HG03457 (cell line): ENCODE measurements at regions not wholly inside any gene's neighbourhood (a gene's known extent, or its start where the extent isn't known, plus 50 kb on each side); places are given as distances from the start of the nearest gene placed in this dataset.
"Not testable (repeated sequence)": the region's sequence is repeated elsewhere in the genome, so short reads cannot be mapped to it uniquely, and the experiment has no call there.

Experiments
- ATAC-seq: cut with Tn5 transposase; IDR thresholded peaks from one replicate; pipeline ENCODE4 v1.9.1; 2021; ENCODE audit warnings: moderate number of reproducible peaks; ENCODE audit not compliant: unreplicated experiment

DNA sequence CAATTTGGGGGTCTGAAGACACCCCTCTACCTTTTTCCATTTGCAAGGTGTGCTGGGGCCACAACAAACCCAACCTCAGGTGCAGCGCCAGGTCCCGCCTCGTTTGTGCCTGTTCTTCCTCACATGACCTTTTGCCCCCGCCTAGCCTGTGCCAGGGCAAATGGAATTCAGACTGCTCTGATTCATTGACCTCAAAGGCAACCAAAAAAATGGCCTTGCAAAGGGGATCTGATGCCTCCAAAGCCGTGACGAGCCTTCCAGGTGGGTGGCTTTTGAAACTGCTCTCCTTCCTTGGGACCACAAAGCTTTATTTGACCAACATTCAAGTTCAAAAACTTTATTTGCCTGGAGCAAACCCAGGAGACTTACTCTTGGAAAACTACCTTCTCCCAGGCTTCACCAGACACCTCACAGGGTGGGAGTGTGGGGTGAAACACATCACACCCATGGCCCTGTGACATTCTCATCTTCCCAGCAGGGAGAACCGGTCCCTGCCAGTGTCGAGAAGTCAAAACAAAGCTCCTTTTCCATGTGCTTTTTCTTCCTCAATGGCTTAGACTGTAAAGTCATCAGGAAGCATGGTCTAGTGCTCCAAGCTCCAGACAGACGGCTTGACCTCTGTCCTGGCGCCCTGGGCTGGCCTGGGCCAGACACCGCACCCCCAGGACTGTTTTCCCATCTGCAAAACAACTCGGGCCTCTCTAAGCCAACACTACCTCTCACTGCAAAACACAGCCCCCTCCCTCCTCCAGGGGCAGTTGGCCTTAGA is 103.9 kb upstream of the HES1 start:
- ATAC-seq: no peak

DNA sequence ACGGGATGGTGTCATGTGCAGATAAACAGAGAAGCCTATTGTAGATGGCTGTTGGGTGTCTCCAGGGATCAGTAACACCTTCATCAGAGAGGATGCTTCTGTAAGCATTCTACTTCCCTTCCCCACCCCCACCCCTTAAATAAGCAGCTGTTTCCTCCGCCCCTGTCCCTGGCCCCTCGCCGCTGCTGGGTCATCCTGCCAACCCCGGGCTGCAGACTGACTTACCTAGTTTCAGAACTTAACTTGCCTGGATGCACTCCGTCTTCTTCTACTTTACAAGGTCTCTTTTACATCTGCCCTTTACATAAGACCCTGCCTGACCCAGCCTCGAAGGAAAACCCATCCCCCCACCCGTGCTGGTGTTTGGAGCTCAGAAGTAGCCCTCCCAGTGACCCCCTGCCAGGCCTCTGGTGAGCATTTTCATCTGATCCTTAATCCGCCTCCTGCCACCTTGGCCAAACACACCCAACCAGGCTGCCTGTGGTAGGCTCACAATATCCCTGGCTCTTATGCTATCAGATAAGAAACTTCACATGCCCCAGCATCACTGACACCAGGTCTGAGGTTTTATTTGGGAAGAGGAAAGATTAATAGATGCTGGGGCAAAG is 103.0 kb upstream of the HES1 start:
- no peak for ATAC-seq

DNA sequence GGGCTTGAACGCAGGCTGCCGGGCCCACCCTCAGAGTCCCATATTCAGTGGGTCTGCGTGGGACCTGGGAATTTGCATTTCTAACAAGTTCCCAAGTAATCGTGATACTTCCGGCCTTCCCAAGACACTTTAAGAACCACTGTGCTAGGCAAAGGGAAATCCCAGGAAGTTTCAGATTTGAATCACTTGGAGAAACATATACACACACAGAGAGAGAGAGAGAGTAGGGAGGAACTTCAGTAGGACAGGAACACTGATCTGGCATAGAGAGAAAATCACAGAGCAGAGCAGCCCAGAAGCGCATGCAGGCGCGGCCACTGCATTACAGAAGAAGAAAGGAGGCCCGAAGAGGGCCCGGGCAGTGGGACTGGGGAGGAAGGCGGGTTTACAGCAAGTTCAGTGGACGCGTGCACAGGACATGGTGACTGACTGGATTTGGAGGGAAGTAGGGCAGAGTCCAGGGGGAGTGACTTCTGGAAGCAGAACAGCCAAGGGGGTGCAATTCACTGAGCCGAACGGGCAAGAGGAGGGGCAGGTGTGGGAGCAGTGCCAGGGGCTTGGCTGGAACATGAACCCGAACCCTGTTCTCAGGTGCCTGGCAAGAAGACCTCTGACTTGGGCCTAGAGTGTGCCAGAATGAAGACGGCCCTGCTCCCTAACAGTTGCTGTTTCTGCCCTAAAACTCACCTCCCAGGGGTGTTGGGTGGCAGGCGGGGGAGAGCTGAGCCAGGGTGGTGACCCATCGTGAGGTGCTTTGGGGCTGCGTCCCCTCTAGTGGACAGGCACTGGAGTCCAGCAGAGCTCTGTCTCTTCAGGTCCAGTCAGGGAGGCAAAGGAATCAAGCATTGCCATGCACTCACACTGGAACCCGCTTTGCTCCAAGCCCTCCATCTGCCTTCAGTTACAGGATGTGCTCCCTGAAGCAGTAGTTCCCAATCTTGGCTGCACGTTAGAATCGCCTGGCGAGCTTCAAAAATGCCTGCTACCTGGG is 101.3 kb upstream of the HES1 start:
- ATAC-seq: no peak

DNA sequence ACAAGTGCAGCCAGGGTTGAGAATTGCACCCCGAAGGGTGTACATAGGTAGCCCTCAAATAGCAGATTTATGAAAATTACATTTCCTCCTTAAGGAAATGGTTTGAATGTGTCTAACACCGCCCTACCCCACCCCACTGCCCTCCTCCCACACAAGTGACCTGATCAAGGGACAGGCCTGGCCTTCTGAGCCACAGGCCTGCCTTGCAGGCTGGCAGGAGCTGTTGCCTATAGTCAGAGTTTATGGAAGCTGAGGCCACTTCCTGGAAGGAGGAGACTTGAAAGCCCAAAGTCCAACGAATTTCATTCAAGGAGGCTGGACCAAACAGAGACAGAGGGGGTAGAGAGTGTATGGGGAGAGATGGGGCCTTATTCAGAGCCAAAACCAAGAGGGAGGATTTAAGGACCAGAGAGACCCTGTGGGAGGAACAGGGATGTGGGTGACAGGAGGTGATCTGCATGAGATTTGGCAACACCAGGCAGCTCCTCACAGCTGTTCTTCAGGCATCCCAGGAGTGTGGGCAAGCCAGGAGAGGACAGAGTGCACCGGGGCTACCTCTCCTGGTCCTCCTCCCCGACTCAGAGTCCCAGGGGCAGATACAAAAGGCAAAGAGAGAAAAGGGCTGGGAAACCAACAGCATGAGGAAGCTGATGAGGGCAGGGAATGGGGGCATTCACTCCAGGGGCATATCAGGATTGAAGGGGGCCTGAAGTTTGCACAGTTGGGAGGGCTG is 100.4 kb upstream of the HES1 start:
- ATAC-seq: no peak

DNA sequence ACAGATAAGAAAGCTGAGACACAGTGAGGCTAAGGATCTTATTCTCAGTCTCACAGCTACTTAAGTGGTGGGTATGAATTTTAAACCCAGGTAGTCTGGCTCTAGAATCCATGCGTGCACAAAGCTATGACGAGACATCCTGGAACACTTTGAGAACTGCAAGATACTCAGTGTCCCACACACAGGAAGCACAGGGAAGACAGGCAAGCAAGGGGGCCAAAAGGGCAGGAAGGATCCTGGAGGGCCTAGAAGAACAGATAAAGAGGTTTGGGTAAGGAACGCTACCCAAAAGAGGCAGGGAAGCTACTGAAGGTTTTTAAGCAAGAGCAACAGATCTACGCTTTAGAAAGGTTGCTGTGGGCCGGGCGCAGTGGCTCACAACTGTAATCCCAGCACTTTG is 99.1 kb upstream of the HES1 start:
- ATAC-seq: no peak

DNA sequence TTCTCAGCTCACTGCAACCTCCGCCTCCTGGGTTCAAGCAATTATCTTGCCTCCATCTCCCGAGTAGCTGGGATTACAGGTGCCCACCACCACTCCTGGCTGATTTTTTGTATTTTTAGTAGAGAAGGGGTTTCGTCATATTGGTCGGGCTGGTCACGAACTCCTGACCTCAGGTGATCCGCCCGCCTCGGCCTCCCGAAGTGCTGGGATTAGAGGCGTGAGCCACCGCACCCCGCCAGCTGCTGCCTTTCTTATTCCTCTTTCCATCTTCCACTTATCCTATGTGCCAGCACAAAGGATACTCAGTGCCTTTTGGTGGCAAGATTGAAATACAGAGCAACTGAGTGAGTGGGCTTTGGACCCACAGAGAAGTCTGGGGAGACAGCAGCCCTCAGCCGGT is 97.6 kb upstream of the HES1 start:
- not testable (repeated sequence) for ATAC-seq

DNA sequence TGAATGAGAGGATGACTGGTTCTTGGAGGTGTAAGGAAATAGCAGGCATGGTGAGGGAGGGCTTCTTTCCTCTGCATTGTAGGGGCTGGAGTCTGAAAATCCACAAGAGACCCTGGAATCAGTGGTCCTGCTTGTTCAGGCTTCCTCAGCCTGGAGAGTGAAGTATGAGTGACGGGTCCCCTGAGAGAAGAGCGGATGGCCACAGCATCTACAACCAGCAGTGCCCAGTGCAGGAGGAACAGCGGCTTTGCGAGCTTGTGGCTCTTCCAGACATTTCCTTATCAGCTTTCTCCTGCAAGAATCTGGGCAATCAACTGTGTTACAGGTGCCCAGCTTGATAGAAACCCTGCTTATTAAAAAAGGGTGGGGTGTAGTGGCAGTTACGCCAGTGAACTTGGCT is 97.0 kb upstream of the HES1 start:
- ATAC-seq: no peak

DNA sequence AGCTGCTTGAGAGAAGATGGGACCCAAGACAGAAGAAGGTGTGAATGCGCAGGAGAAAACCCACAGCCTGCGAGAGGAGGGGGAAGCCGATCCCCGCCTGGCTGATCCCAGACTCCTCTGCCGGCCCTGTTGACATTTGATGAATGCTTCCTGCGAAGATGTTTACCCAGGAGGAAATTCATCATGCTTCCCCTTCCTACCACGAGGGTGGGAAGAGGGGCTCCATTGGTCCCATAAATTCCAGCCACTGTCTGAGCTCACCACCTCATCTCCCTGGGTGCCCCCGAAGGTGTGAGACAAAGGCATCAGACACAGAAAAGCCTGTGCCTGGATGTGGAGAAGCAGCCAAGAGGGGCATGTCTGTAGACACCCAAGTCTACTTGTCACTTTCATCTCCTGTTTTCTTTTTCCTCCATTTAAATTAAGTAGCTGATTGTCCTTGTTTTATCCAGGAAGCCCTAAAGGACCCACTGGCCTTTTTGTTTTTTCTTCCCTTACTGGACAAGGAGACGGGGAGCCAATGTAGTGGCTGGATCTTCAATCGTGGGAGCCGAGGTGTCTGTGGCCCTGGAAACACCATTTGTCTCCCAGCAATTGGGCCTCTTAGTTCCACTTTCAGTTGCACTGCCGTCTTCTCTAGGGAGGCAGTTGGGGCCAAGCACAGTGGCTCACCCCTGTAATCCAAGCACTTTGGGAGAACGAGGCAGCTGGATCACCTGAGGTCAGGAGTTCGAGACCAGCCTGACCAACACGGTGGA is 95.3 kb upstream of the HES1 start:
- ATAC-seq: no peak

DNA sequence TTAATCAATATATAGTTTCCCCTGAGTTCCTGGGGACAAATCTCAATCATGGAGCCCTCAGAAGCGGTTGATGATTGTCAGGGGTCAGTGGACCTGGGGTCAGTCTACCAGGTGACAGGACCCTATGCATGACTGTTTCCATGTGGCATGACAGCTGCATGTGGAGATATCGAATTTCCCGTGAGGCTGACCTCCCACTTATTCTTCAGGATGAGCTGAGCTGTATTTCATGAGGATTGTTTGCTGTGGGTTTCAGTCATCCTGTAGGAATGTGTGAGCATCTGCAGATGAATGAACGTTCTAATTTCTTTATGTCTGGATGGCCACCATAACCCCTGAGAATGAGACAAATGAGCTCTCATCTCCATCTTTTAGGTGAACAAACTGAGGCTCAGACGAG is 93.0 kb upstream of the HES1 start:
- no peak for ATAC-seq

DNA sequence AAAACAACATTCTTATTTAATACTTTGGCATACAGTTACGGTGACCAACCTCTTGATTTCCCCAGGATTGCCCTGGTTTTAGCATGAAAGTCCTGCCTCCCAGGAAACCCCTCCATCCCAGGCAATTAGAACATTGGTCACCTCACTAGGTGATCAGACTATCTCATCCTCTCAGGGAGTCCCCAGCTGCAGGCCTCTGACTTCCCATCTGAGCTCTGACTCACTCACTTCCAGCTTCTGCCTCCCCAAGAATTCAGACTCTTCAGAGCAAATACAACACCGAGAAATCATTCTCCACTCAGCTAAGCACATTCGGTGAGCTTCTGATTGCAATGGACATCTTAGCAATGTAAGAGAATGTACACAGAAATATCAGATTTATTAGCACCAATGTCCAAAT is 92.4 kb upstream of the HES1 start:
- ATAC-seq: no peak

DNA sequence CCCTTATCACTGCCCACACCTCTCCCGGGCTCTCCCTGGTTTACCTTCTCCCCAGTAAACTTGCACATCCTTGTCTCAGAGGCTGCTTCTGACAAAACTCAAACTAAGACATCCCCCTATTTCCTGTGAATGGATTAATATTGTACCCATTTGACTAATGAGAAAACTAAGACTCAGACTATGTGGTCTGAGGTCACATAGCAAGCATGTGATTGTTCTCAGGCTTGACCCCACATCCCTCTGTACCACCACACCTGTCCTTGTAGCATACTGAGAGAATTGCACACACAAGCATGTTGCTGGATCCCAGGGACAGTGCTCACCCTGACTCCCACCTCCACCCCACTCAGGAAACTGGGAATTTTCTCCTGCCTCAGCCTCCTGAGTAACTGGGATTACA is 90.7 kb upstream of the HES1 start:
- peak; percentile 78 for ATAC-seq

DNA sequence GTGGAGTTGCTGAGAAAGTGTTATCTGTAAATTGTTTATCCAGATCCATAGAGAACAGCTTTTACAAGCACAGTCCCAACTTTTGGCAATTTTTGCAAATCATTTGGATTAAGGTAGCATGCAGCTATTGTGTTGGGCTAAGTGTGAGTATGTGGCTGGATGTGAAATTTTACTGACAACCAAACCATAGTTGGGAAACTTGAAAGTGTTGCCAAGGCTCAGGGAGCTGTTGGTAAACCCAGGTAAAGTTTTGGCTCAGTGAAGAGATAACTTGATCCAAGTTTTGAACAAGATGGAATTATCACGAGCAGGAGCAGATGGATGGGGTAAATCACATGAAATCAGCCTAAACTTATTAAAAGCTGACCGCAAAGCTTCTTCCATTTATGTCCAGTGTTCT is 90.0 kb upstream of the HES1 start:
- no peak for ATAC-seq

DNA sequence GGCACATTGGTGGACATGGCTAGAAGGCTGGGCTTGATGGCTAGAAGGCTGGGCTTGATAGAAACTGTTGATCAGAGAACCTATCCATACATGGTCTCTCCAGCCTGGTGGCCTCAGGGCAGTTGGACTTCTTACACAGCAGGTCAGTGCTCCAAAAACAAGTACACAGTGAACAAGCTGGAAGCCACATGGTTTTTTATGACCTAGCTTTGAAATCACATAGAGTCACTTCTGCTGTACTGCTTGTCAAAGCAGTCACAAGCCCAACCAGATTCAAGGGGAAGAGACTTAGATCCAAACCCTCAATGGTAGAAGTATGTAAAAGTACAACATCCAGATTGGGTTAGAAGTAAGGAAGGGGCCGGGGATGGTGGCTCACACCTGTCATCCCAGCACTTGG is 89.4 kb upstream of the HES1 start:
- ATAC-seq: no peak

DNA sequence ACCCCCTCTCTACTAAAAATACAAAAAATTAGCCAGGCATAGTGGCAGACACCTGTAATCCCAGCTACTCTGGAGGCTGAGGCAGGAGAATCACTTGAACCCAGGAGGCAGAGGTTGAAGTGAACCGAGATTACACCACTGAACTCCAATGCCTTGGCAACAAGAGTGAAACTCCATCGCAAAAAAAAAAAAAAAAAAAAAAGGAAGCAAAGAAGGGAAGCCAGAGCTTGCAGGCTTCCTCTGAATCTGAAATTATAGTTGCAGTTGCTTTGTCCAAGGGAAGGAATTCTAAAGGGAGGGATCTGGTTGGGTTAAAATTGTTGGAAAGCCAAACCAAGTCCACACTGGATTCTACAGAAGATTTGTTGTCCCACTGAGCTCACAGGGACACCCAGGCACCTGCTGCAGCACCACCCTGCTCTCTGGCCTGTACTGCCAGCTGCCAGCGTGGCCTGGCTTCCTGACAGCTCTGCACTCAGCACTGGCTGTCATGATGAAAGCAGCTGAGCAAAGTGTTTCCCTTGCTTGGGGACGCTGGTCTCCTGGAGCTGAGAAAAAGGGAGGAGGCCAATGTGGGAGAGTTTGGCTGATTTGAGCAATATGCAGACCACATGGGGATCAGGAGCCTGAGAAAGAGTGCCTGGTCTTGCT is 88.8 kb upstream of the HES1 start:
- ATAC-seq: no peak

DNA sequence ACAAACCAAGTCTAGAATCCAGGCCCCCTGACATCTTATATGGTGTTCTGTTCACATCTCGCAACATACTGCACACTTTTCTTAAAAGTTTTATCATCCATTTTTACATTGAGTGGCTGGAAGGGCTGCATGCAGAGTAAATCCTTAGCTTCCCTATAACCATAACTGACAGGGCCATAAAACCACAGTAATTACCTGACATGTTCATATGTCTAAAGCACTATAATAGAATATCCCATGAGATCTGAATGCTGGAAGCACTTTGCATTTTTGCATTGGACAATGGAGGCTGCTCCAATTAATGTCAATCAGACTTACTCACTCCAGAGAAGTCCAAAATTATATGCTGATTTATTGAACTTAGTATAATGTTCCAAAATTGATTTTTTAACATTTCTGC is 86.6 kb upstream of the HES1 start:
- ATAC-seq: no peak

DNA sequence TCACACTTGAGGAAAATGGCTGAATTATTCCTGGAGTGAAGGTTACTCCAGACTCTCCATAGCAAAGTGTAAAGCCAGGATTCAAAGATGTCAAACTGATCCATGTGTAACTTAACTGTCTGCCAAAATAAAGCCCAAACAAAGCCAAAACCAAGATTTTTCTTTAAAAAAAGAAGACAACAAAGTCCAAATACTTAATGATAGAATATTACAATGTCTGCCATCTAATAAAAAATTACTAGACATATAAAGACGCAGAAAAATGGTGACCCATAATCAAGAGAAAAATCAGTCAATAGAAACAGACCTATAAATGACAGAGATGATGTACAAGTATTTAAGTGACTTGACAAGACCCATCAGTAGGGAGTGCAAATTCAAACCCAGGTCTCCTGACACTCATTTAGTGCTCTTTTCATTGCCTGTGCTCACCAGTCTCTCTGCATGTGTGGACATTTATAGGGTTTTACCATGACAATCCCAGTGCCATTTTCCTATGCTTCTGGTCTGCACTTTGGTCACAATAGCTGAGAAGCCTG is 85.1 kb upstream of the HES1 start:
- no peak for ATAC-seq

DNA sequence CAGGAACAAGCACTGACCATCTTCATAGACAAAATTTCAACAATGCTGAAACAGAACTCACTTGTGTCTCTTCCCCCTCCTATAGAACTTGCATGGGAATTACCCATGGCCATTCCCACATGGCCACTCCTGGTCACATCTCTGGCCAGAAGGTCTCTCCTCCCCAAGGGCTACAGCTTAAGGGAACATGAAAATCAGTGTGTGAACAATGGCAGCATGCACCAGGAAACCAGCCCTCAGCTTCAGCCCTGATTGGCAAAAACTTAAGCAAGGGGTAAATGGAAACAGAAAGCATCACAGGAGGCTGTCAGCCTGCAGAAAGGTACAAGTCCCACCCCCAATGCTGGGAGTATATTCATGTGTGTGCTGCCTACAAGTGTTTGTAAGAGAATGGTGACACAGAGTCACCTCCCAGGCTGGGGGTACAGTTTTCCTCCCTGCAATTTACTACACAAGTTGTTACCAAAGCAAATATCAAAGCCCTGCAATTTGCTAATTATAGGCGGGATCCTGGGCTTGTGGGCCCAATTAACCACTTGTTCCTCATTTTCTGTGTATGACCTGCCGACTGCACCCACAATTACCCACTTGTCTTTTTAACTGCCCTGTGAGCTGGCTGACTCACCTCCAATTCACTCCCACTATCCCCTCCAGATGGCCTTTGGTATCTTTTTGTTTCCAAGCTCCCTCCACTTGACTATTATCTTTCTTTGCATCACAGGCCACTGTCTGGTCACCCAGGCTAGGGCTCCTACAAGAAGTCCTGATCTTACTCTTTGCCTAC is 84.4 kb upstream of the HES1 start:
- ATAC-seq: no peak

DNA sequence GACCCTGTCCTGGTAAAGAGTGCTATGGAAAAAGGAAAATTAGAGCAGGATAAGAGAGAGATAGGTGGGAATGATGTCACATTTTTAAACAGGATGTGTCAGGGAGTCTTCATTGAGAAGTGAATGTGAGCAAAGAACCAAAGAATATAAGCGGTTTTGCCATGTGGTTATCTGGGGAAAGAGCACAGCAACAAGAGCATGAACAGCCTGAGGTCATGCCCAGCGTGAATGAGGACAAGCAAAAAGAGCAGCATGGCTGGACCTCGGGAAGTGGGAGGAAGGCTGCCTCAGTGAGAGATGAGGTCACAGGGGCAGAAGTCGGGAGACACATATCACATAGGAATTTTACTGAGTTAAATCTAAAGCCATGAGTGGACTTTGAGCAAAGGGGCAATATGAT is 82.8 kb upstream of the HES1 start:
- no peak for ATAC-seq

DNA sequence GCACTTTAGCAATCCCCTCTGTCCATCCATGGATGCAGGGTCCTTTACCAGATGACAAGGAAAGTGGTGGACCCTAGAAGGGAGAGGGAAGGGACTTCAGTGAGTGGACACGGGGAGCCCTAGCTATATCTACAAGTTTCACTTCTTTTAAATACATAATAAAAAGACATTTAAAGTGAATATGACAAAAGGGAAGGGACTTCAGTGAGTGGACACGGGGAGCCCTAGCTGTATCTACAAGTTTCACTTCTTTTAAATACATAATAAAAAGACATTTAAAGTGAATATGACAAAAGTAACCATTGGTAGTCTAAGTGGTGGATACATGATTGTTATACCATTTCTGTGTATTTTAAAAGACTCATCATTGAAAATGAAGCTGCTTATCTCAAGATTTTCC is 81.9 kb upstream of the HES1 start:
- no peak for ATAC-seq
